Small intestine (tissue), 7 donors: ENCODE measurements at regions not wholly inside any gene's neighbourhood (a gene's known extent, or its start where the extent isn't known, plus 50 kb on each side); places are given as distances from the start of the nearest gene placed in this dataset.

Experiments
- DNase-seq, 2 donors: peaks; one replicate each; pipeline versions ENCODE4 v3.0.0 to v3.0.0-alpha.2; 2013
- FAIRE-seq: peaks from 2 replicates; lab custom pipeline; 2012; peaks lifted over from hg19 to GRCh38; lab: Jason Lieb, UNC
- H3K27ac ChIP-seq, 3 donors: one replicate each; pipeline ENCODE4 v1.5.1; 2013; ENCODE audit warnings: low read length in 2 of 3, mild to moderate bottlenecking in 2 of 3, control low read depth in 1 of 3, inconsistent platforms in 1 of 3, low read depth in 1 of 3, moderate library complexity in 1 of 3
- H3K27me3 ChIP-seq, 3 donors: one replicate each; pipeline ENCODE4 v1.6.1; 2013; ENCODE audit warnings: low read length in 3 of 3, inconsistent platforms in 1 of 3; ENCODE audit not compliant: control insufficient read depth in 3 of 3, insufficient read depth in 3 of 3
- H3K36me3 ChIP-seq, 3 donors: one replicate each; pipeline ENCODE4 v1.6.1; 2013; ENCODE audit warnings: low read length in 3 of 3, inconsistent platforms in 1 of 3, low read depth in 1 of 3, mild to moderate bottlenecking in 1 of 3, moderate library complexity in 1 of 3; ENCODE audit not compliant: control insufficient read depth in 3 of 3, insufficient read depth in 2 of 3
- H3K4me1 ChIP-seq, 3 donors: one replicate each; pipeline ENCODE4 v1.6.1; 2013; ENCODE audit warnings: low read length in 2 of 3, inconsistent platforms in 1 of 3, low read depth in 1 of 3, mild to moderate bottlenecking in 1 of 3, moderate library complexity in 1 of 3; ENCODE audit not compliant: control insufficient read depth in 3 of 3, insufficient read depth in 2 of 3
- H3K4me3 ChIP-seq, 3 donors: one replicate each; pipeline ENCODE4 v1.5.1; 2013; ENCODE audit warnings: low read length in 3 of 3, control low read depth in 1 of 3, inconsistent platforms in 1 of 3, low read depth in 1 of 3, mild to moderate bottlenecking in 1 of 3, moderate library complexity in 1 of 3
- H3K9me3 ChIP-seq, 2 donors: one replicate each; pipeline ENCODE4 v1.6.1; 2013; ENCODE audit warnings: low read depth in 1 of 2, low read length in 1 of 2; ENCODE audit not compliant: control insufficient read depth in 2 of 2, insufficient read depth in 1 of 2
- WGBS, 3 donors: extraction: QIAGEN DNeasy Blood & Tissue Kit; methylation state at CpG; one replicate each; pipeline ENCODE4 v1.1.7; 2013; 5-methylcytosine and 5-hydroxymethylcytosine counted together
- donor health status: healthy with polysubstance abuse.
- donor health status: control.
- donor health status: control.
- donor health status: Bipolar disorder and iron deficiency.
- donor health status: healthy.

DNA sequence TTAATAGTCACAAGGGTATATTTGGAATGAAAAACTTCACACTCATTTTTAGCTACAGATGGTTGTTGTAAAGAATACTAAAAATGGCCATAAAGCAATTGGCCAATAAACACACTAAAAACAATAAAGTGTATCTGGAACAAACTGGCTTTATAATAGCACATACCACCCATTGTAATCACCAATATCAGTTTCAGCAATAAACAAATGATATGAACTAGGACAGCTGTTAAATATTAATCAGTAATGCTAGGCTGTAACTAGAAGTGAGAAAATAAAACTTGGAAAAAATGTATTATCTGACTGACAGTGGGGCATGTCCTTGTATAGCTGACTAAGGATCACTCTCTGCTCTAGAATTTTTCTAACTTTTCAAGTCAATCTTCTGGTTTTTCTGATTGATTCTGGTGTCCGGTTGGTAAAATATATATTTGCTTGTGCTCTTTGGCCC, 312.5 kb downstream of the RND3 start:
- Histone ChIP-seq H3K4me3 (no peak overlapping the region), H3K36me3 (no peaks in the 10 kb centered on the region), H3K9me3 (peaks cover 0 to 8% of the 10 kb centered on the region in 2 donors), H3K27me3 (no peaks in the 10 kb centered on the region), H3K4me1 (peaks cover 0 to 3% (median 0%) of the 10 kb centered on the region in 3 donors), H3K27ac (peak overlapping the region in 1 of 3 donors; percentile 29)
- 17 to 61% (median 30%) methylated on average over 1 of the region's 1 CpG for WGBS, 3 donors
- FAIRE-seq = peak; percentile 94
- peak; percentile 62 to 74 for DNase-seq

DNA sequence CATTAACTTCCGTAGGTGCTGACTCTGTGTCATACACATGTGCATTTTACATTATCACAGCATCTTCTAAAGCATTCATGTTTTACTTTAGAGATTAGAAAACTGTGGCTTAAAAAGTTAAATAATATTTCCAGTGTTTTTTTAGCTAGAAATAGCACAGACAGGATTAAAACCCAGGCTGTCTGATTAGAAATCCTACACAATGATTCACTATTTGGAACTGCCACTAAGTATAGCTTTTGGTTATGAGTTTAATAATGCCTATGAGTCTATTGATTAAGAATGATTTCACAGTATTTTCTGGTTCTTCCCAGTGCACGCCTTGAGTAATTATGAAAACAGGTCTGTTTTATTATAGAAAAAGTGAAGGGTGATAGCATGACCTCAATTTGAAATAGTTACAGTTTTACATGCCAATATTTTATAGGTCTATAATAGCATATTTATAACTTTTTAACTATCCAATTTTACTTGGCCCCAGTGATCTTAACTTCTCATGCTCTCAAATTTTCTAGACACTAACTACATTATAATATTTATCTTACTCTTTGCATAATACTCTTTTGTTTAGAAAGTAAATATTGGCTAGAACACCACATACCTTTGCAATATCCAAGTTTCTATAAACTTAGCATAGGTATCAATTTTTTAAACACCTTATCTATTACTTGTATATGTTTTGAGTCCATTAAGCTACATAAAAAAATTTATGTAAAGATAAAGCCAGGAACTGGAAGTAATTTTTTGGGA, 313.2 kb downstream of the RND3 start:
- DNase-seq = peak; percentile 6 to 14
- Histone ChIP-seq H3K4me1 (peaks cover 0 to 3% (median 0%) of the 10 kb centered on the region in 3 donors), H3K9me3 (peaks cover 0 to 12% of the 10 kb centered on the region in 2 donors), H3K27ac (peak overlapping the region in 1 of 3 donors; percentile 0), H3K4me3 (no peak overlapping the region), H3K27me3 (no peaks in the 10 kb centered on the region), H3K36me3 (no peaks in the 10 kb centered on the region)
- WGBS, 3 donors = 35 to 76% (median 53%) methylated on average over 2 of the region's 2 CpGs
- FAIRE-seq = no peak

DNA sequence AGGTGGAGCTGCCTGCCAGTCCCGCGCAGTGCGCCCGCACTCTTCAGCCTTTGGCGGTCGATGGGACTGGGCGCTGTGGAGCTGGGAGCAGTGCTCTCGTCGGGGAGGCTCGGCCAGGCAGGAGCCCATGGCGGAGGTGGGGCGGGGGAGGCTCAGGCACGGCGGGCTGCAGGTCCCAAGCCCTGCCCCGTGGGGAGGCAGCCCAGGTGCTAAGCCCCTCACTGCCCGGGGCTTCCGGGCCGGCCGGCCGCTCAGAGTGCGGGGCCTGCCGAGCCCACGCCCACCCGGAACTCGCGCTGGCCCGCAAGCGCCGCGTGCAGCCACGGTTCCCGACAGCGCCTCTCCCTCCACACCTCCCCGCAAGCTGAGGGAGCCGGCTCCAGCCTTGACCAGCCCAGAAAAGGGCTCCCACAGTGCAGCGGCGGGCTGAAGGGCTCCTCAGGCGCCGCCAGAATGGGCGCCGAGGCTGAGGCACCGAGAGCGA, 316.4 kb downstream of the RND3 start:
- Histone ChIP-seq H3K27ac (no peak overlapping the region), H3K4me1 (peaks cover 0 to 3% (median 0%) of the 10 kb centered on the region in 3 donors), H3K36me3 (no peaks in the 10 kb centered on the region), H3K9me3 (peaks cover 0 to 13% of the 10 kb centered on the region in 2 donors), H3K4me3 (no peak overlapping the region), H3K27me3 (no peaks in the 10 kb centered on the region)
- 98 to 99% (median 98%) methylated on average over 35 to 43 of the region's 43 CpGs for WGBS, 3 donors
- DNase-seq (no peak), FAIRE-seq (no peak)

DNA sequence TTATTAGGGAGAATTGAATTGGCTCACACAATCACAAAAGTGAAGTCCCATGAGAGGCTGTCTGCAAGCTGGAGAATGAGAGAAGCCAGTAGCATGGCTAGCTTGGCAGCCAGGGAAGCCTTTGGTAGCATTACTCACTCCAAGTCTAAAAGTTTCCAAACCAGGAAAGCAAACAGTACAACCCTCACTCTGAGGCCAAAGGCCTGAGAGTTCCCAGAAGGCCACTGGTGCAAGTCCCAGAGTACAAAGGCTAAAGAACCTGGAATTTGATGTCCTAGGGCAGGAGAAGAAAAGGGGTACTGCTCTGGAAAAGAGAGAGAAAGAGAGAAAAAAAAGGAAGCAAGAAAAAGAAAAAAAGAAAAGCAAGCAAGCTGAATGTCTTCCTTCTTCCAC, 318.2 kb downstream of the RND3 start:
- Histone ChIP-seq H3K27ac (no peak overlapping the region), H3K9me3 (peaks cover 0 to 13% of the 10 kb centered on the region in 2 donors), H3K36me3 (no peaks in the 10 kb centered on the region), H3K27me3 (no peaks in the 10 kb centered on the region), H3K4me1 (no peaks in the 10 kb centered on the region), H3K4me3 (no peak overlapping the region)
- DNase-seq = peak; percentile 27 to 80
- no peak for FAIRE-seq

DNA sequence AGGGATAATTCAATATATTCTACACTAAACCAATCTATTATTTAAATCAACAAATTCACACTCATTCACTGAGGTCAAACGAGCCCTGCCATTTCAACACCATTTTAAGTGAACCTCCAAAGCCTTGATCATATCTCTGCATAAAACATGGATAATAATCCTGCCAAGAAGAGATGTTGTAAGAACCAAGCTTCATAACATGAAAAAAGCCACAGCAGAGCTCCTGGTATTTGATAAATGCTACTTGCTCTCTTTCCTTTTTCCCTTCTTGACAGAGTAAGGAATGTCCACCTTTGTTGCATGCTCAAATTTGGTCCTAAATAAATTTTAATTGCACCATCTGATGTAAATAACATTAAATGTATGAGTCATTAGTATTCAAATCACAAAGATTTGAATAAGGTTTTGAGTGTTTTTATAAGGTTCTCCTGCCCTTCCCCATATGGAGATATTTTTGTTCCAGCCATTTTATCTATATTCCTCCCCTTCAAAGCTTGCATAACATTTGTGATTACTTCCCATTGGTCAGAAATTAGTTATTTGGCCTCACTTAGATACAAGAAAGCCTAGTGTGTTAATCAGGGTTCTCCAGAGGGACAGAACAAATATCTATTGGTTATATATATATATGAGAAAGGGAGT, 318.8 kb downstream of the RND3 start:
- Histone ChIP-seq H3K4me3 (no peak overlapping the region), H3K27ac (no peak overlapping the region), H3K27me3 (no peaks in the 10 kb centered on the region), H3K9me3 (peaks cover 0 to 13% of the 10 kb centered on the region in 2 donors), H3K36me3 (no peaks in the 10 kb centered on the region), H3K4me1 (no peaks in the 10 kb centered on the region)
- DNase-seq = no peak
- no peak for FAIRE-seq
- WGBS, 3 donors = 43 to 67% (median 61%) methylated on average over 1 of the region's 1 CpG

DNA sequence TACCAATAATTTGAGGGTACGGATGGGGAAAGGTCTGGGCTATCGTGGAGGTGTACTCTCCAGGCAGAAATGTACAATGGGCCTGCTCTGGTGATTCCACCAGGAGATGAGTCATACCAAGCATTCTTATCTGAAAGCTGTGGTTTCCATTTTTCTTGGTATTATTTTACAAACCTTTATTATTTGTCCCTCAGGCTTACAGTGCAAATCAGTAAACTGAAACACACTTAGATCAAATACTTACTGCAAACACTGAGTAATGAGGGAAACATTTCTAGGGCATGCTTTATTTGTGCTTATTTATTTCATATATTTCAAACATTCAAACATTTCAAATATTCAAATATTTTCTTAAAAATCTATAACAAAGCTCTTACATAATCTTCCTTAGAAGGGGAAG, 319.8 kb downstream of the RND3 start:
- H3K36me3 ChIP-seq = no peaks in the 10 kb centered on the region
- WGBS, 3 donors = 75 to 90% (median 83%) methylated on average over 2 of the region's 2 CpGs
- no peak overlapping the region for H3K4me3 ChIP-seq
- no peaks in the 10 kb centered on the region for H3K4me1 ChIP-seq
- no peaks in the 10 kb centered on the region for H3K27me3 ChIP-seq
- DNase-seq (no peak), FAIRE-seq (no peak)
- no peak overlapping the region for H3K27ac ChIP-seq
- H3K9me3 ChIP-seq = peaks cover 0 to 13% of the 10 kb centered on the region in 2 donors

DNA sequence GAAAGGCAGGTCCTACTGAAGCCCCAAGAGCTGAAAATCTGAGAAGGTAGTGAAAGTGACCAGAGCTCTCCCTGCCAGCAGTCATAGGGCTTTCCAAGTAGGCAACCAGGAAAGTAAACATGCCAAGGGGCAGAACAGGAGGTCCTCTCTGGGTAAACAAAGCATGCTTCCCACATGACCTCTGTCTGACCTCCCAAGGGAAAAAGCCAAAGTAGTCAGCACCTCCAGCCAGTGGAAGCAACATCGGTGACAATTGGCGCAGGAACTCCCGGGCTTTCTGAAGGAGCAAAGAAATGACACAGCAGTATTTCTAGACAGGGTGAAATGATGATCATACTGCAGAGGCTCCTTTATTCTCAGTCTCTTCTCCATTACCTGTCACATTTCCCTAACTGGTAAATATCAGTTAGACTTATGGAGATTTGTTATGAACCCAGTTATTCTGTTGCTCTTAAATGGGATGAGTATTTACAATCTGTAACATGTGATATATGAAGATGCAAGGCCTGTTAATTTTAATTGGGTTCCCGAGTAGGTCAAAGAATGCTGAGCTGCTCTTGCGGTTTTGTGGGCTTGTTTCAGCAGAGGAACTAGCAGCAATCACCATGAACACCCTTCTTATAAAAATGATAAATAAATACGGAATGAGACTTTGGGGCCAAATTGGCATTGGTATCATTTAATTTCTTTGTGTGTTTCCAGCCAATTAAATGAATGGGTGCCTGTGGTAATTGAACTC, 321.0 kb downstream of the RND3 start:
- H3K27me3 ChIP-seq = no peaks in the 10 kb centered on the region

DNA sequence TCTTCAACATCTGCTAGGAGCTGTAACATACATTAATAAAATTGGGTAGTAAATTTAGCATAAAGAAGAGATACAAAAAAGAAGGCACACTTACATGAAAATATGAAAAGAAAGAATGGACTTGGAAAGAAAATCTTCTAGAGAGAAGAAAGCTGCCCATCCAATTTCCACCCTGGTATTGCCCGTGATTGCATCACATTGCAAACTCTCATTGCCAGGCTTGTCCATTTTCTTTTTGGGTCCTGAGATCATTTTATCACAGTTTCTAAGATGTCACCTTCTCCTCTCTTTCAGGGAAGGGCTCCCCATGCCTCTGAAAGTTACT, 321.5 kb downstream of the RND3 start:
- no peak for DNase-seq
- Histone ChIP-seq H3K4me1 (no peaks in the 10 kb centered on the region), H3K9me3 (peaks cover 0 to 12% of the 10 kb centered on the region in 2 donors), H3K27me3 (no peaks in the 10 kb centered on the region), H3K27ac (no peak overlapping the region), H3K36me3 (no peaks in the 10 kb centered on the region), H3K4me3 (no peak overlapping the region)
- FAIRE-seq = no peak
- 97 to 100% (median 98%) methylated on average over 1 of the region's 1 CpG for WGBS, 3 donors

More for the DNA sequence above, 321.0 kb downstream of the RND3 start:
- WGBS, 3 donors = 80 to 86% (median 86%) methylated on average over 6 of the region's 6 CpGs
- no peaks in the 10 kb centered on the region for H3K4me1 ChIP-seq
- FAIRE-seq (no peak), DNase-seq (no peak)
- H3K9me3 ChIP-seq = peaks cover 0 to 13% of the 10 kb centered on the region in 2 donors
- no peaks in the 10 kb centered on the region for H3K36me3 ChIP-seq
- no peak overlapping the region for H3K27ac ChIP-seq
- no peak overlapping the region for H3K4me3 ChIP-seq
